ENCODE measurements at regions not wholly inside any gene's neighbourhood (a gene's known extent, or its start where the extent isn't known, plus 50 kb on each side); places are given as distances from the start of the nearest gene placed in this dataset.
"Not testable (repeated sequence)": the region's sequence is repeated elsewhere in the genome, so short reads cannot be mapped to it uniquely, and the experiment has no call there.

DNA sequence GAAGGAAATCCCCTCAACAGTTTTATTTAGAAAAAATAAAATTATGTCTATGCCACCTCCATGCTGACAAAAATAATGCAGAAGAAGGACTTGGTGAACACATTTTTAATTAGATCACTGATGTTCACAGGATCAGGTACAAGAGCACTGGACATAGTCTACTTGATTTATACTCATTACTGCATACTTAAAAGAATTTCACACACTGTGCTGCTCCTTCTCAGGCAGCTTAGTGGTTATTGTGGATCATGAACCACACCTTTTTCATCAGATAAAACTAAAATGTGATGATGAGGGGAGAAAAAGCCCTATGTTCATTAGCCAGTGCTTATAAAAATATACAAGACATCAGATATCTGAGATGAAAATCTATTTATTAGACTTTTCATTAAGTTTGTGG is 103.3 kb upstream of the DPH5 start:
- no peaks in the 10 kb centered on the region for H3K27me3 ChIP-seq (ENCODE audit: control insufficient read depth, insufficient read depth, low read length)
- H3K79me2 ChIP-seq (ENCODE audit: control insufficient read depth, insufficient read depth, low read length), result no peaks in the 10 kb centered on the region
- no peak for TF ChIP-seq EZH2 (IDR thresholded peaks at IDR 0.05; ENCODE audit: low read length, missing control alignments)
- TF ChIP-seq, protein P1, sequence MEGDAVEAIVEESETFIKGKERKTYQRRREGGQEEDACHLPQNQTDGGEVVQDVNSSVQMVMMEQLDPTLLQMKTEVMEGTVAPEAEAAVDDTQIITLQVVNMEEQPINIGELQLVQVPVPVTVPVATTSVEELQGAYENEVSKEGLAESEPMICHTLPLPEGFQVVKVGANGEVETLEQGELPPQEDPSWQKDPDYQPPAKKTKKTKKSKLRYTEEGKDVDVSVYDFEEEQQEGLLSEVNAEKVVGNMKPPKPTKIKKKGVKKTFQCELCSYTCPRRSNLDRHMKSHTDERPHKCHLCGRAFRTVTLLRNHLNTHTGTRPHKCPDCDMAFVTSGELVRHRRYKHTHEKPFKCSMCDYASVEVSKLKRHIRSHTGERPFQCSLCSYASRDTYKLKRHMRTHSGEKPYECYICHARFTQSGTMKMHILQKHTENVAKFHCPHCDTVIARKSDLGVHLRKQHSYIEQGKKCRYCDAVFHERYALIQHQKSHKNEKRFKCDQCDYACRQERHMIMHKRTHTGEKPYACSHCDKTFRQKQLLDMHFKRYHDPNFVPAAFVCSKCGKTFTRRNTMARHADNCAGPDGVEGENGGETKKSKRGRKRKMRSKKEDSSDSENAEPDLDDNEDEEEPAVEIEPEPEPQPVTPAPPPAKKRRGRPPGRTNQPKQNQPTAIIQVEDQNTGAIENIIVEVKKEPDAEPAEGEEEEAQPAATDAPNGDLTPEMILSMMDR (conservative IDR thresholded peaks at IDR 0.05 in 1 of 2, IDR thresholded peaks at IDR 0.05 in 1 of 2; ENCODE audit: low read depth in 1 of 2, low read length in 2 of 2), result no peak
- no peak overlapping the region for H3K9ac ChIP-seq (ENCODE audit: insufficient read depth, low read length)
- no peak overlapping the region for H2AFZ ChIP-seq (ENCODE audit: low read length)
- H3K4me2 ChIP-seq (ENCODE audit: extremely low read depth, insufficient read depth, low read length), result no peak overlapping the region
- no peaks in the 10 kb centered on the region for H3K36me3 ChIP-seq (ENCODE audit: control insufficient read depth, insufficient read depth, low read length)
- H3K27ac ChIP-seq (ENCODE audit: insufficient read depth, low read length), result no peak overlapping the region
- H3K9me3 ChIP-seq (ENCODE audit: control insufficient read depth, insufficient read depth, low read depth, low read length), result no peaks in the 10 kb centered on the region
- H4K20me1 ChIP-seq (ENCODE audit: control insufficient read depth, extremely low read depth, insufficient read depth, low read length), result no peaks in the 10 kb centered on the region
- H3K4me1 ChIP-seq (ENCODE audit: control insufficient read depth, extremely low read depth, insufficient read depth, low read length), result no peaks in the 10 kb centered on the region
- H3K4me3 ChIP-seq (replicated peaks in 1 of 4; ENCODE audit: control extremely low read depth in 1 of 4, insufficient read depth in 1 of 4, low read depth in 3 of 4, low read length in 4 of 4), result no peak overlapping the region
- no peak for DNase-seq (ENCODE audit: low read depth in 2 of 2)

DNA sequence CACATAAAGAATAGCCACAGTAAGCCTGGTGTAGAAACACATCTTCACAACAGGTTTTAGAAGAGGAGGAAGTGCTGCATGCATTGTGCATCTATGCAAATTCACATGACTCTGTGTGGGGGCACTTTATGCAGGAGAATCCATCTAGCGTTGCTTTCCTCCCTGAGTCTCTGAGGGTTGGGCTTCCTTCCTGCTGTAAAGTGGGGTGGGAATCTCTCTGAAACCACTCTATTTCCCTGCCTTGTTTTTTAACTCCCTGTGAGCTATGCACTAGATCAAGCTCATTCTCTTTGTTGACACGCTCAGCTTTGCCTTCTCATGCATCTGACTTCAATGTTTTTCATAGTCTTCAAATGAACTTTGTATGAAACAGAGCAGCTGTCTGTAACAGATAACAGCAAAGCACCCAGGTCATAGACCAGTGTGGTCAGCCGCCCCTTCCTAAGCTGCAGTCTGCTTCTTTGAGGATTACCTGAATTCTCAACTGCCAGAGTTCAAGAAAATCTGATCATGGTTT is 102.7 kb upstream of the DPH5 start:
- no peaks in the 10 kb centered on the region for H3K79me2 ChIP-seq (ENCODE audit: control insufficient read depth, insufficient read depth, low read length)
- no peaks in the 10 kb centered on the region for H3K36me3 ChIP-seq (ENCODE audit: control insufficient read depth, insufficient read depth, low read length)
- no peak overlapping the region for H3K4me3 ChIP-seq (replicated peaks in 1 of 4; ENCODE audit: control extremely low read depth in 1 of 4, insufficient read depth in 1 of 4, low read depth in 3 of 4, low read length in 4 of 4)
- no peak overlapping the region for H3K4me2 ChIP-seq (ENCODE audit: extremely low read depth, insufficient read depth, low read length)
- no peaks in the 10 kb centered on the region for H3K4me1 ChIP-seq (ENCODE audit: control insufficient read depth, extremely low read depth, insufficient read depth, low read length)
- TF ChIP-seq EZH2 (IDR thresholded peaks at IDR 0.05; ENCODE audit: low read length, missing control alignments), result no peak
- TF ChIP-seq, protein P1 (conservative IDR thresholded peaks at IDR 0.05 in 1 of 2, IDR thresholded peaks at IDR 0.05 in 1 of 2; ENCODE audit: low read depth in 1 of 2, low read length in 2 of 2), result no peak
- H2AFZ ChIP-seq (ENCODE audit: low read length), result no peak overlapping the region
- H3K9ac ChIP-seq (ENCODE audit: insufficient read depth, low read length), result no peak overlapping the region
- H4K20me1 ChIP-seq (ENCODE audit: control insufficient read depth, extremely low read depth, insufficient read depth, low read length), result no peaks in the 10 kb centered on the region
- H3K9me3 ChIP-seq (ENCODE audit: control insufficient read depth, insufficient read depth, low read depth, low read length), result no peaks in the 10 kb centered on the region
- H3K27me3 ChIP-seq (ENCODE audit: control insufficient read depth, insufficient read depth, low read length), result no peaks in the 10 kb centered on the region
- H3K27ac ChIP-seq (ENCODE audit: insufficient read depth, low read length), result no peak overlapping the region
- no peak for DNase-seq (ENCODE audit: low read depth in 2 of 2)

DNA sequence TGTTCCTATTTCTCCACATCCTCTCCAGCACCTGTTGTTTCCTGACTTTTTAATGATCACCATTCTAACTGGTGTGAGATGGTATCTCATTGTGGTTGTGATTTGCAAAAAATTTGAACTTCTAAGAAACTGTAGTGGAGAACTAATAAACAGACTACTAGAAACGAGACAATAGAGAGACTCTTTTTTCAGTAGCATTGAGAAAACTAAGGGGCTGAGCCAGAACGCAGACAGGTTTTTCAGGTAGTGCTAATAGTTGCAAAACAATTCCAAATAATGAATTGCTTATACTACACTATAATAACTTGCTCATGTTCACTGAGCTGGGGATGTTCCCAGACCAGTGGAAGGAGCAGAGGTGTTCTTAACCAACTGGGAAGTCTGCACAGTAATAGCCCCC is 98.8 kb upstream of the DPH5 start:
- Histone ChIP-seq H3K4me1 (ENCODE audit: control insufficient read depth, extremely low read depth, insufficient read depth, low read length) (no peaks in the 10 kb centered on the region), H3K79me2 (ENCODE audit: control insufficient read depth, insufficient read depth, low read length) (no peaks in the 10 kb centered on the region), H3K36me3 (ENCODE audit: control insufficient read depth, insufficient read depth, low read length) (no peaks in the 10 kb centered on the region), H4K20me1 (ENCODE audit: control insufficient read depth, extremely low read depth, insufficient read depth, low read length) (no peaks in the 10 kb centered on the region), H2AFZ (ENCODE audit: low read length) (no peak overlapping the region), H3K27me3 (ENCODE audit: control insufficient read depth, insufficient read depth, low read length) (no peaks in the 10 kb centered on the region), H3K4me3 (replicated peaks in 1 of 4; ENCODE audit: control extremely low read depth in 1 of 4, insufficient read depth in 1 of 4, low read depth in 3 of 4, low read length in 4 of 4) (no peak overlapping the region), H3K9me3 (ENCODE audit: control insufficient read depth, insufficient read depth, low read depth, low read length) (no peaks in the 10 kb centered on the region), H3K27ac (ENCODE audit: insufficient read depth, low read length) (no peak overlapping the region), H3K4me2 (ENCODE audit: extremely low read depth, insufficient read depth, low read length) (no peak overlapping the region), H3K9ac (ENCODE audit: insufficient read depth, low read length) (no peak overlapping the region)
- DNase-seq (ENCODE audit: low read depth in 2 of 2), result no peak
- TF ChIP-seq, protein P1 (conservative IDR thresholded peaks at IDR 0.05 in 1 of 2, IDR thresholded peaks at IDR 0.05 in 1 of 2; ENCODE audit: low read depth in 1 of 2, low read length in 2 of 2), result no peak
- TF ChIP-seq EZH2 (IDR thresholded peaks at IDR 0.05; ENCODE audit: low read length, missing control alignments), result no peak

DNA sequence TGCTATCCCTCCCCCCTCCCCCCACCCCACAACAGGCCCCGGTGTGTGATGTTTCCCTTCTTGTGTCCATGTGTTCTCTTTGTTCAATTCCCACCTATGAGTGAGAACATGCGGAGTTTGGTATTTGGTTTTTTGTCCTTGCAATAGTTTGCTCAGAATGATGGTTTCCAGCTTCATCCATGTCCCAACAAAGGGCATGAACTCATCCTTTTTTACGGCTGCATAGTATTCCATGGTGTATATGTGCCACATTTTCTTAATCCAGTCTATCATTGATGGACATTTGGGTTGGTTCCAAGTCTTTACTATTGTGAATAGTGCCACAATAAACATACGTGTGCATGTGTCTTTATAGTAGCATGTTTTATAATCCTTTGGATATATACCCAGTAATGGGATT is 98.3 kb upstream of the DPH5 start:
- not testable (repeated sequence) for H3K79me2 ChIP-seq (ENCODE audit: control insufficient read depth, insufficient read depth, low read length); H3K36me3 ChIP-seq (ENCODE audit: control insufficient read depth, insufficient read depth, low read length); H3K27ac ChIP-seq (ENCODE audit: insufficient read depth, low read length); H3K4me1 ChIP-seq (ENCODE audit: control insufficient read depth, extremely low read depth, insufficient read depth, low read length); H3K4me2 ChIP-seq (ENCODE audit: extremely low read depth, insufficient read depth, low read length); DNase-seq (ENCODE audit: low read depth in 2 of 2); H3K9me3 ChIP-seq (ENCODE audit: control insufficient read depth, insufficient read depth, low read depth, low read length); H3K4me3 ChIP-seq (replicated peaks in 1 of 4; ENCODE audit: control extremely low read depth in 1 of 4, insufficient read depth in 1 of 4, low read depth in 3 of 4, low read length in 4 of 4); H4K20me1 ChIP-seq (ENCODE audit: control insufficient read depth, extremely low read depth, insufficient read depth, low read length); H3K27me3 ChIP-seq (ENCODE audit: control insufficient read depth, insufficient read depth, low read length); H2AFZ ChIP-seq (ENCODE audit: low read length); H3K9ac ChIP-seq (ENCODE audit: insufficient read depth, low read length)
